Natural killer cell treated with Interleukin-12 subunit alpha and Interleukin-12 subunit beta and Interleukin-15 and Interleukin-18, amount 100 ng/mL, for 72 hours (primary cell): ENCODE measurements at regions not wholly inside any gene's neighbourhood (a gene's known extent, or its start where the extent isn't known, plus 50 kb on each side); places are given as distances from the start of the nearest gene placed in this dataset.

Experiments used
- ATAC-seq, 2 donors: fragments of 150-1000 bp; cut with Tn5 transposase in 1 of 2; sonication (Bioruptor Pico), chemical (Tn5 transposase) in 1 of 2; 2 replicates each; pipeline ENCODE4 v1.10.0; 2021
- DNase-seq: peaks from one replicate; pipeline ENCODE4 v3.0.0; 2022; ENCODE audit warnings: low spot score
- H3K27ac Mint-ChIP-seq, 2 donors: 1 replicate in 1 of 2; 2 replicates in 1 of 2; pipeline ENCODE4 v1.8.0; 2022; ENCODE audit warnings: mixed read lengths in 2 of 2, mild to moderate bottlenecking in 1 of 2, moderate library complexity in 1 of 2
- H3K27me3 Mint-ChIP-seq, 2 donors: 1 replicate in 1 of 2; 2 replicates in 1 of 2; pipeline ENCODE4 v1.8.0; 2022; ENCODE audit warnings: mixed read lengths in 2 of 2
- H3K36me3 Mint-ChIP-seq: one replicate; pipeline ENCODE4 v1.8.0; 2022; ENCODE audit warnings: mixed read lengths
- H3K4me1 Mint-ChIP-seq, 2 donors: 1 replicate in 1 of 2; 2 replicates in 1 of 2; pipeline ENCODE4 v1.8.0; 2022; ENCODE audit warnings: low read depth in 2 of 2, mixed read lengths in 2 of 2, mild to moderate bottlenecking in 1 of 2
- H3K4me3 Mint-ChIP-seq: one replicate; pipeline ENCODE4 v1.8.0; 2022; ENCODE audit warnings: mixed read lengths
- H3K9me3 Mint-ChIP-seq: 2 replicates; pipeline ENCODE4 v1.8.0; 2022; ENCODE audit warnings: mixed read lengths

GRCh38 chr19:30775956-30776355 lies 403.8 kb downstream of the ZNF536 start:
- H3K27ac Mint-ChIP-seq: no peak overlapping the region
- ATAC-seq: no peak
- peaks cover 7 to 18% of the 10 kb centered on the region in 2 donors for H3K27me3 Mint-ChIP-seq
- no peaks in the 10 kb centered on the region for H3K4me1 Mint-ChIP-seq
- H3K36me3 Mint-ChIP-seq: no peaks in the 10 kb centered on the region
- H3K9me3 Mint-ChIP-seq: peaks cover 4% of the 10 kb centered on the region
- no peak overlapping the region for H3K4me3 Mint-ChIP-seq
- DNase-seq: no peak

- Mint-ChIP-seq H3K4me3 (no peak overlapping the region), H3K9me3 (peaks cover 4% of the 10 kb centered on the region), H3K36me3 (no peaks in the 10 kb centered on the region), H3K4me1 (no peaks in the 10 kb centered on the region), H3K27ac (no peak overlapping the region), H3K27me3 (peaks cover 9 to 24% of the 10 kb centered on the region in 2 donors)
- DNase-seq (no peak), ATAC-seq (no peak)
Measured at GRCh38 chr19:30774252-30774766, 402.1 kb downstream of the ZNF536 start.

GRCh38 chr19:30762651-30763050 lies 390.5 kb downstream of the ZNF536 start:
- Mint-ChIP-seq H3K9me3 (no peaks in the 10 kb centered on the region), H3K27me3 (peaks cover 12 to 32% of the 10 kb centered on the region in 2 donors), H3K27ac (no peak overlapping the region), H3K4me3 (no peak overlapping the region), H3K4me1 (no peaks in the 10 kb centered on the region), H3K36me3 (no peaks in the 10 kb centered on the region)
- ATAC-seq (no peak), DNase-seq (no peak)

- no peak overlapping the region for H3K4me3 Mint-ChIP-seq
- ATAC-seq: no peak
- no peak overlapping the region for H3K27ac Mint-ChIP-seq
- H3K27me3 Mint-ChIP-seq: peaks cover 7 to 12% of the 10 kb centered on the region in 2 donors
- no peaks in the 10 kb centered on the region for H3K9me3 Mint-ChIP-seq
- no peaks in the 10 kb centered on the region for H3K4me1 Mint-ChIP-seq
- no peak for DNase-seq
- no peaks in the 10 kb centered on the region for H3K36me3 Mint-ChIP-seq
Measured at GRCh38 chr19:30760014-30760413, 387.8 kb downstream of the ZNF536 start.

- H3K9me3 Mint-ChIP-seq: no peaks in the 10 kb centered on the region
- H3K27ac Mint-ChIP-seq: no peak overlapping the region
- H3K4me3 Mint-ChIP-seq: no peak overlapping the region
- ATAC-seq (no peak), DNase-seq (no peak)
- H3K36me3 Mint-ChIP-seq: no peaks in the 10 kb centered on the region
- no peaks in the 10 kb centered on the region for H3K4me1 Mint-ChIP-seq
- H3K27me3 Mint-ChIP-seq: peaks cover 4 to 12% of the 10 kb centered on the region in 2 donors
Measured at GRCh38 chr19:30757837-30758617, 385.8 kb downstream of the ZNF536 start.

- Mint-ChIP-seq H3K27ac (no peak overlapping the region), H3K9me3 (no peaks in the 10 kb centered on the region), H3K4me3 (no peak overlapping the region), H3K27me3 (peaks cover 7% of the 10 kb centered on the region in 2 donors), H3K36me3 (no peaks in the 10 kb centered on the region), H3K4me1 (no peaks in the 10 kb centered on the region)
- ATAC-seq (no peak), DNase-seq (no peak)
Measured at GRCh38 chr19:30757104-30757836, 385.1 kb downstream of the ZNF536 start.

GRCh38 chr19:30755581-30755980 lies 383.4 kb downstream of the ZNF536 start:
- Mint-ChIP-seq H3K27me3 (peaks cover 0 to 7% of the 10 kb centered on the region in 2 donors), H3K36me3 (no peaks in the 10 kb centered on the region), H3K27ac (no peak overlapping the region), H3K4me1 (no peaks in the 10 kb centered on the region), H3K9me3 (no peaks in the 10 kb centered on the region), H3K4me3 (no peak overlapping the region)
- DNase-seq: no peak
- ATAC-seq: no peak

GRCh38 chr19:30754162-30754561 lies 382.0 kb downstream of the ZNF536 start:
- ATAC-seq (no peak), DNase-seq (no peak)
- Mint-ChIP-seq H3K9me3 (peaks cover 4% of the 10 kb centered on the region), H3K27me3 (peaks cover 0 to 10% of the 10 kb centered on the region in 2 donors), H3K27ac (no peak overlapping the region), H3K4me3 (no peak overlapping the region), H3K4me1 (no peaks in the 10 kb centered on the region), H3K36me3 (no peaks in the 10 kb centered on the region)

- Mint-ChIP-seq H3K27me3 (peaks cover 0 to 10% of the 10 kb centered on the region in 2 donors), H3K9me3 (peaks cover 4% of the 10 kb centered on the region), H3K36me3 (no peaks in the 10 kb centered on the region), H3K4me3 (no peak overlapping the region), H3K27ac (no peak overlapping the region), H3K4me1 (no peaks in the 10 kb centered on the region)
- ATAC-seq: no peak
- DNase-seq: no peak
Measured at GRCh38 chr19:30752876-30753275, 380.7 kb downstream of the ZNF536 start.

- Mint-ChIP-seq H3K27me3 (peaks cover 0 to 10% of the 10 kb centered on the region in 2 donors), H3K4me1 (no peaks in the 10 kb centered on the region), H3K4me3 (no peak overlapping the region), H3K9me3 (peaks cover 4% of the 10 kb centered on the region), H3K36me3 (no peaks in the 10 kb centered on the region), H3K27ac (no peak overlapping the region)
- DNase-seq: no peak
- no peak for ATAC-seq
Measured at GRCh38 chr19:30752201-30752600, 380.0 kb downstream of the ZNF536 start.

GRCh38 chr19:30745476-30745985 lies 373.3 kb downstream of the ZNF536 start:
- Mint-ChIP-seq H3K27ac (no peak overlapping the region), H3K27me3 (peaks cover 18 to 25% of the 10 kb centered on the region in 2 donors), H3K9me3 (peaks cover 4% of the 10 kb centered on the region), H3K36me3 (no peaks in the 10 kb centered on the region), H3K4me3 (no peak overlapping the region), H3K4me1 (no peaks in the 10 kb centered on the region)
- ATAC-seq (peak; percentile 11 to 25), DNase-seq (no peak)

- no peaks in the 10 kb centered on the region for H3K4me1 Mint-ChIP-seq
- ATAC-seq (peak; percentile 25 to 48), DNase-seq (no peak)
- peaks cover 4% of the 10 kb centered on the region for H3K9me3 Mint-ChIP-seq
- H3K36me3 Mint-ChIP-seq: no peaks in the 10 kb centered on the region
- no peak overlapping the region for H3K27ac Mint-ChIP-seq
- no peak overlapping the region for H3K4me3 Mint-ChIP-seq
- peaks cover 18 to 25% of the 10 kb centered on the region in 2 donors for H3K27me3 Mint-ChIP-seq
Measured at GRCh38 chr19:30744741-30745475, 372.7 kb downstream of the ZNF536 start.

GRCh38 chr19:30743702-30744101 lies 371.5 kb downstream of the ZNF536 start:
- no peak overlapping the region for H3K4me3 Mint-ChIP-seq
- no peaks in the 10 kb centered on the region for H3K36me3 Mint-ChIP-seq
- no peak overlapping the region for H3K27ac Mint-ChIP-seq
- H3K9me3 Mint-ChIP-seq: no peaks in the 10 kb centered on the region
- H3K27me3 Mint-ChIP-seq: peaks cover 14 to 25% of the 10 kb centered on the region in 2 donors
- ATAC-seq (no peak), DNase-seq (no peak)
- no peaks in the 10 kb centered on the region for H3K4me1 Mint-ChIP-seq
